Activated CD4-positive, alpha-beta T cell treated with anti-CD3 and anti-CD28 coated beads for 4 hours (primary cell): ENCODE measurements at regions not wholly inside any gene's neighbourhood (a gene's known extent, or its start where the extent isn't known, plus 50 kb on each side); places are given as distances from the start of the nearest gene placed in this dataset.
"Not testable (repeated sequence)": the region's sequence is repeated elsewhere in the genome, so short reads cannot be mapped to it uniquely, and the experiment has no call there.

Experiments used
- DNase-seq, 2 donors: peaks; one replicate each; pipeline ENCODE4 v3.0.0-alpha.2; 2020

DNA sequence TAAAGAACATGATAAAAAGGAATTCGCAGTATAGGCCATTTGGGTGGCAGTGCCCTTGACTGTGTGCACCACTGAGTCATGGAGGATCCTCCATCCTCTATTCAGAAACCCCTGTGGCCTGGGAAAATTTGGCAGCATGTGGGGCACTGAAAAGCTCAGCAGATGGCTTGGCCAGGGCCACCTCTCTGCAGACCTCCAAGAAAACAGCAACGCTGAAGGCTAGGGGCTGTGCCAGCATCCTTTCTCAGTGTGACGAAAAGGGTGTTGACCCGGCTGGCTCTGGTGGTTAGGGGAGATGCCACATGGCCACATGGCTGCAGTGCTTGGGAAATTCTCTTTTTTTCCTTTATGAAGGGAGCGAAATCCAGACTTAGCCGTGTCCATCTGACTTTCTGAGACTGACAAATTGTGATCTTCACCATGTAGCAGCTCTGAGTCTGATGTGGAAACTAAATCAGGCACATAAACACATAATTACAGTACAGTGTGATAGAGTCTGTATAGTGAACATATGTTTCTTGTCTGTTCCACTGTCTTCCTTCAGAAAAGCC is 178.0 kb downstream of the KCTD12 start:
- no peak for DNase-seq

DNA sequence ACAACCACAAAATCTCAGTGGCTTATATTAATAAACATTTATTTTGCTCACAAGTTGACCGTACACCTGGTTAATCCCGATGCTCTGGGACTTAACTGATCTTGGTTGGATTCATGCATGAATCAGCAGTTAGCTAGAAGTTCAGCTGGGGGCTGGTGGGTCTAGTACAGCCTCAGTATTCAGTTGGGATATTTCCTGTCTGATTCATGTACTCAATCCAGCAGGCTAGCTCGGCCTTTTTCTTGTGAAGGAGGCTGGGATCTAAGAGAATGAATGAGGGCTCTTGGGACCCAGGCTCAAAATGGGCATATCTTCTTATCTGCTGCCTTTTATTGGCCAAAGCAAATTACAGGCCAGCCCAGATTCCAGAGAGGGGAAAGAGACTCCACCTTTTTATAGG is 178.8 kb downstream of the KCTD12 start:
- no peak for DNase-seq

DNA sequence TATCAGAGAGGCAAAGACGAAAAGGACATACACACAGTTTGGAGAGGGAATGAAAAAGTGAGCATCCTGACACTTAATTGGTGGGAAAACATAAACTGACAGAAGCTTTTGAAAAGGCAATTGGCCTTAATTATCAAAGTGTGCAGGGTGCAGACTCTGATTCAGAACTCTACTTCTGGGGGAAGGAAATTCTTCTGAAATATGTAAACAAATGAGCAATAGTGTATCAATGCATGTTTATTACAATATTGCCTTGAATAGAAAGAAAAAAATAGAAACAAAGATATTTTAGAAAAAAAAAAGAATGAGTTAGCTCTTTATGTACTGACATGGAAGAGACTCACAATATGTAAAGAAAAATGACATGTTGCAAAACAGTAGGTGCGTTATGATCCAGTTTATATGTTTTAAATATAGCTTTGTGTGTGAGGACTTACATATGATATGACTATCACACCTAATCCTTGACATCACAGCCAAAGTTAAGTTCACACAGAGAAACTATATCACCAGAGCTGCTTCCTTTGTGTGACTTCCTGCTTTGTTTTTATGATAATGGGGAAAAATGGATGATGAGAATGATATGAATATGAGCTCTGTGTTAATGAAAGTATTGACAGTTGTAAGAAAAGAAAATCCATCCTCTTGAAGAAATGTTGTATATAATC is 182.4 kb downstream of the KCTD12 start:
- no peak for DNase-seq

DNA sequence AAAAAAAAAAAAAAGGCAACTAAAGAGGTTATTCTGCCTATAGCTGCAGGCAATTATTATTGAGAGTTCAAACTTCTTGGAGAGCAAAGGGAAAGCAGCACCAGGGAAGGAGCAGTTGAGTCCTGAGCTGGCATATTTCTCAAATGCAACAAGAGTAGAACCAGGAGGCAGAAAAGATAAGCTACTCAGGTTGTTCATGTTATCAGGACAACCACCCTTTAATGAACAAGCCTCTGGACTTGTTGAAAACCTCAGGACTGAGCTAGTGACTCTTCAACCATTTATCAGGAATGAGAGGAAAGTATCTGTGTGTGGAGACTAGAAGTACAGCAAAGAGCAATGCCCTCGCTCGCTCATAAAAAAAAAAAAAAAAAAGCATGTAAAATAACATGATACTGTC is 183.0 kb downstream of the KCTD12 start:
- DNase-seq = no peak

DNA sequence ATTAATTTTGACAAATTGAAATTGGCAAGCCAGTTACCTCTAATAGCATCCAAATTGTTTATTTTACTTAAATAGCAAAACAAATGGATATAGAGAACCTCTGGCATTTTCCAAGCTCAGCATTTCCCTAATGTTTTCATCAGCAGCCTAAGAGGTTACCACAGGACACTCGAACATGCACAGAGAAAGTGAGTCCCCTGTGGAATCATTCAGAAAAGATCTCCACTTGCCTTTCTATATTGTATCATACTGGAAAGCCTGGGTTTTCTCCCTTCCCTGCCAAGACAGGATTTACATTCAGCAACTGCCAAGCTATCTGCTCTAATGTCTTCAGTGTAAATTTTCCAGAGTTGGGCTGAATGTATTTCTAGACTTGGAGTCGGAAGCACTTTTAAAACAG is 188.9 kb downstream of the KCTD12 start:
- DNase-seq = no peak

DNA sequence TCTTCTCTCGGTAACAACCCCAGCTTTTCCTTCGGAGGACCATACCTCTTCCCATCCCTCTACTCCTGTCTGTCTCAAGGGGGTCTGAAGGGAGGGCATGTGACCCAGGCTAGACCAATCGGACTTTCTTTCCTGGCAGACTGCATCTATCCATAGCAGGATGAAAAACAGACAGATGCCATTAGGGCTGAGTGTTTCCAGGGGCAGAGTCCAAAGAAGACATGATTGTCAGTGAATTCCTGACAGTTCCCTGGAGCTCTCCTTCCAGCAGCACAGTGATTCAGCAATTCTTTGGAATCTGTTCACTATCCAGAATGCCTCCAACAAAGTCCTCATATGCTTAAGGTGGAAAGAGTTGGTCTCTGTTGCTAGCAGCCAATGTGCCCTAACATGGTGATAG is 189.8 kb downstream of the KCTD12 start:
- no peak for DNase-seq

DNA sequence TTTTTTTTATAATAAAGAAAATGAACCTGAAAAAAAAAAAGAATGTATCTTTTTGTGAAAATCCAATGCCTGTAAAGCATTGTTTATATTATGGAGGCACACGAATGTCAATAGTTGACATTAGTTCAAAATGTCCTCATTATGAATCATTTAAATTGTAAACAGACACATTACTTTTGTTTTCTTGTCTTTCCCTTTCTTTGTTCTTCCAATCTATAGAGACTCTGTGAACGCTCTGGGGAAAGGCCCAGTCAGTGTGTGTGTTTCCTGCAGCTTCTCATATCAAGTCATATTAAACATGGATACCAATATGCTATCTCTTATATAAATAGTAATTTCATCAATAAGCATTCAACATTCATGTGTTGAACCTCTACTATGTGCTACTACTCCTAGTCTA is 193.1 kb downstream of the KCTD12 start:
- DNase-seq = no peak

DNA sequence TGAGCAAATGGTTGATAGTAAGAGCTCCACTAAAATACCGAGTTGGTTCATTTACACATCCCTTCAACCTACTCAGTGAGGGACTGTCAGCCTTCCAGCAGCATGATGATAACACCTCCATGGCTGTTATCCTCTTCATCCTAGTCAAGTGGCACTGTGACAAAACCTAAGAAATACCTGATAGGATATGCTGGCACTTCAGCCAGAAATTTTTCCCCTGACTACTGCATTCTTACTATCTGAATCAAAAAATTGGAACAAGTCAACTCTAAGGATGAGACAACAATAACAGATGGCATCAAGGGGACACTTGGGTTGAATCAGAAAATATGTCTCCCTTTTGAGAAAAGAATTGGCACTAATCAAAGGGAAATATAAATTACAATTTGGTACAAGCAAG is 193.9 kb downstream of the KCTD12 start:
- DNase-seq = no peak

DNA sequence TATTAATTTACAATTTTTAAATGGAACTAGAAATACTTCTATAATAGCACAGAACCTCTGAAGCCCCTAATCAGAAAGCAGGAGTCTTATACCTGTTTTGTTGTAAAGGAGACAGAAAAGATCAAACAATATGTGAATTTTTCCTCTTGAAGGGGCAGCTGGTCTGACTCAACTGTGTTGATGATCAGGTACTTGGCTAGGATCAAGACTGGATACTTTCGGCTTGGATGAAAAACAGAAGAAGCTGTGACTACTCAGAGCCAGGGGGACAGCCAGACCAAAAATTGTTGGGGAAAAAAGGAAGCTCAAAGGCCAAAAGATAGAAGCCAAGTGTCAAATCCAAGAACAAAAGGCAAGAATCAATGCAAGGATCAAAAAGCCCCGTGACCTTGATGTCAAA is 195.6 kb downstream of the KCTD12 start:
- no peak for DNase-seq

DNA sequence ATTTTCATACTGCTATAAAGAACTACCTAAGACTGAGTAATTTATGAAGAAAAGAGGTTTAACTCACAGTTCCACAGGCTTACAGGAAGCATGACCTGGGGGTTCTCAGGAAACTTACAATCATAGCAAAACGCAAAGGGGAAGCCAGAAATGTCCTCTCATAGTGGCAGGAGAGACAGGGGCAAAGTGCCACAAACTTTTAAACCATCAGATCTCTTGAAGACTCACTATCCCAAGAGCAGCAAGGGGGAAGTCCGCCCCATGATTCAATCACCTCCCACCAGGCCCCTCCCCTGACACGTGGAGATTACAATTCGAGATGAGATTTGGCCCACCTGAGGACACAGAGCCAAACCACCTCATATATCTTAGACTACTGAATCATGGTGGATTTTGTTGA is 198.7 kb downstream of the KCTD12 start:
- no peak for DNase-seq

DNA sequence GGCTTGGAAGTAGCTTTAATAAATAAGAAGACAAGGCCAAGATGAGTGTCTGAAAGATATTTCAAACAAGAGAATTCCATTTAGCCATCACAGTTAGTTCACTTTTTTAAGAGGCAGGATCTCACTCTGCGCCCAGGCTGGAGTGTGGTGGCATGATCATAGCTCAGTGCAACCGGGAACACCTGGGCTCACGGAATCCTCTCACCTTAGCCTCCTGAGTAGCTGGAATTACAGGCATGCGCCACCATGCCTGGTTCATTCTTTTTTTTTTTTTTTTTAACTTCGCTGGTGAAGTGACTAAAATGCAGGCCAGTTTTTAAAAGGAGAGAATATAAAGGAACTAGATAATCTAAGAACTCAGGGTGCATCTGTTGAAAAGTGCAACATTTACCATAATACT is 200.3 kb downstream of the KCTD12 start:
- no peak for DNase-seq

DNA sequence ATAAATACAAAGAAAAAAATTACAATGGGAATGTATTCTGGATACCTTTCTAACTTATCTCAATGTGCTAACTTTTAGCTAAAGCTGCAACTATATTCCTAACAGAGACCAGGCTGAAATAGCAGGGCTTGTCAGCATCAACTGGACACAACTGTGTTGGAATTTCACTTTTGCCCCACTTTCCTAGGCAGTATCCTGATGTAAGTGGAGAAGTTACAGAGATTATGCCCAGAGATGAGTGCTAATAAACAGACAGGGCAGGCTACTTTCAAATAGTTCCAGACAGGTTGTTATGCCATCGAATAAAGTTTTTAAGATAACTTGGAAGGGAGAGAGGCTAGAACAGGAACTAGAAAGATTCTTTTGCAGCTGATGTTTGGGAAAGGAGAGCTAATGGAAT is 201.9 kb downstream of the KCTD12 start:
- DNase-seq = no peak

DNA sequence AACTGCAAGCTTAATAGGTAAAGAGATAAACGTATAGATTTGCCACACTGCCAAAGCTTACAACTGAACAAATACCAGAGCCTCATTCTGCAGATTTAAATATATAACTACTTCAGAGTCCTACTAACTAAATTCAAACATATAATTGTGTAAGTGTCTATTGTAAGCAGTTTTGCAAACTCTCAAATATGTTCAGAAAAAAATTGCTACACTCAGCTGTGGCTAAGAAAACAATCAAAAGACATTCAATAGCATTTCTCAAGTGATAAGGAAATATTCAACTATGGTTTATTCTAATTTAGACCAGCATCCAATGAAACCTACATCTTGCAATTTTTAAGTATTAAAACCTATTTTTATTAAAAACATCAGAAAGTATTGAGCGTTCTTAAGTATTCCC is 202.4 kb downstream of the KCTD12 start:
- DNase-seq = no peak

DNA sequence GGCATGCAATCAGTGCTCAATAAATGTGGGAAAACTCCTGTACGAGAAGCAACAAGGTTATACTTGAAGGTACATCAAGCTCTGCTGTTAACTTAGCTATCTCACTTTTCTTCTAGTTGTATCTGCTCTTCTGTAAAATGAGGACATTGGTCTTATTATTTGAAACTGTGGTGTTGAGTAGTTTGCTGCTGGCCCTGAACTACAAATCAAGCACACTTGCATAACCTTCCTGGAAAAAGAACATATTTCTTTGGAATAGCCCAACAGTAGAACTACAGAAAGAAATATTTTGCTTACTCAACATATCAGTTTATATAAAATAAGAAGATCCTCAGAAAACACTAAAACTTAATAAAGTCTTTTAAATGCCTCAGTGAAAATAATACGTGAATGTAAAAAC is 203.0 kb downstream of the KCTD12 start:
- DNase-seq = no peak

DNA sequence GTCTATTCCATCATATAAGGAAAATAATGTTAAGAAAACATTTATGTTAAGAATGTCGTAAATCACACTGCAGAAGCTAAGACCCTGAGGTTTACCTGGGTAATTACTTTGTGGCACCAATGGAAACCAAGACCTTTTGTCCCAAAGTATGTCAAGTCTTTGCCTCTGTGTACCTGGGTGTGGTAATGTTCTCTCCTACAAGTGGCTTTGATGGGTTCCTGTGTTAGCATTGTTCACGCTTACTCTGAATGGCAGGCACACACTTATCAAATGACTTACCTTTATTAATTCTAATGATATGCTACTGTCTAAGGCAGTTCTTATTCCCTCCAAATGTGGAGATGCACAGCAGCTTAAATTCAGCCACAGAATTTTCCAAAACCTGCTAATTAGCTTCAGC is 206.1 kb downstream of the KCTD12 start:
- DNase-seq = no peak

DNA sequence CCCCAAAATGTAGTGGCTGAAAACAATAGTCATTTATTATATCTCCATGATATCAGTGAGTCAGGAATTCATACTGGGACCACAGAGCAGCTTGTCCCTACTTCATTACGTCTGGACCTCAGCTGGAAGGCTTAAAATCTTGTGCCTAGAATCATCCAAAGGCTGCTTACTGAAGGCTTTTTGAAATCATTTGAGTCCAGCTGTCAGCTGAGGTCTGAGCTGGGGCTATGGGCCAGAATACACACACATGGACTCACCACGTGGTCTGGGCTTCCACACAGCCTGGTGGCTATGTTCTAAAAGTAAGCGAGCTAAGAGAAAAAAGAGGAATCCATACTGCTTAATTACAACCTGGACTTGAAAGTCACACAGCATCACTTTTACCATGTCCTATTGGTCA is 209.2 kb downstream of the KCTD12 start:
- no peak for DNase-seq

DNA sequence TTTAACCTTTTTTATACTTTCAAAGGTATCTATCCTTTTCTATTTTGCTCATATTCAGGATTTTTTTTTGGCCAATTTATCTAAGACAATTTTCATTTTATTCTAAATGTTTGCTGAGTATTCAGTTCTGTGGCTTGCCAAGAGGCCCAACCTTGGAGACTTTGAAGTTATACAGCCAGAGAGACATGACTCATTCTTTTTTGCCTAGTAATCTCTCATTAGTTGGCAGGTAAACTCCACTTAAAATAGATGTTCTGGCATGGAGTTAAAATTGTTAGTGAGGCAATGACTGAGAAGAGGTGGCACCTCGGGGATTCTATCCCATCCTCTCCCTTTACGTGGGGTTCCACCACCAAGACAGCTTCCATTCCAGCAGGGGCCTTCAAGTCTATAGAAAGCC is 213.8 kb downstream of the KCTD12 start:
- DNase-seq = no peak

DNA sequence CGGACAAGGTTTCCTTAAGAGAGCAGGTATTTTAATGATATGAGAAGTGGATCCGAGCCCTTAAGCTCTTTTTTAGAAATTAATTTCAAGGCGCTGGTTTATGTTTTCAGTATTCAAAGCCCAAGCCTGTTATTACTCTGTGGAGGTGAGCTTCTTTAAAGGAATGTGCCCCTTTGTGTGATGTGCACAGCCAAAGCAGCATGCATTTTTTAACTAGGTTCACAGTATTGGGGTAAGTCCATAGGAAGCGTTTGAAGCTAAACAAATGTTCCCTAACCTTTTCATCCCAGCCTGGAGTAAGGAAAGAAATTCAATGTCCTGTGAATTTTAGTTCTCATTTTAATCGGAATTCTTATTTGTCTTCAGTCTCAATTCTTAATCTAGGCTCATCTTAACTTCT is 217.5 kb downstream of the KCTD12 start:
- no peak for DNase-seq

DNA sequence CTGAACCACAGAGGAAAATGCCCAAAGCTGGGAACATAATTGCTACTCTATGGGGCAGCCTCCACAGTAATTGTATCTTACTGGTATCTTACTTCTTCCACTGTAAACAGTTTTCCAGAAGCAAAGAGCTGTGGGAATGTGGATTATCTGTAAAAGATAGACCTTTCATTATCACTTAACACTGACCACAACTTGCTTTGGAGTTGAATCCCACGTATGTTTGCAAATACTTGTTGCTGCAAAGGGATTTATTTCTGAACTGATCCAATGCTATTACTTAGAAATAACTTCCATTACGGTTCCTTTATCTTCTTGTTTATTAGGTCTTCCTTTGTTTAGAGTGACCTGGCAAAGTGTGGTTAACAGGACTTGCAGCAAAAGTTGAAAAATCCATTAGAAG is 218.1 kb downstream of the KCTD12 start:
- no peak for DNase-seq

DNA sequence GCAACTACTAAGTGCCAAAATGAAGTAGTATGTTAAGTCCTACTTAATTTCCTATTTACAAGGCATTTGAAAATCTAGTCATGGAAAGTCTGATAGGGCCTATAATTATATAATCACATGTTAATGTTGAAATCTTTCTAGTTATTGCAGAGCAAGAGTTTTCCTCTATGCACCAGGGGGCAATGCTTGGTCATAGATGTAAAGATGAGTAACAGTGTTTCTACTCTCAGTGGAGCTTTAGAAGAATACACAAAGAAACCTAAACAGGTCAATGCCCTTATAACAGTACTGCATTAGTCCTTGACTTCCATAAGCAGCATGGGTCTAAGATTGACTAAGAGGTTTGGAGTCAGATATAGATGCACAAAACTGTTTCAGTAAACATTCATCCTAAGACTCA is 218.7 kb downstream of the KCTD12 start:
- peak in 1 of 2 donors; percentile 2 for DNase-seq

DNA sequence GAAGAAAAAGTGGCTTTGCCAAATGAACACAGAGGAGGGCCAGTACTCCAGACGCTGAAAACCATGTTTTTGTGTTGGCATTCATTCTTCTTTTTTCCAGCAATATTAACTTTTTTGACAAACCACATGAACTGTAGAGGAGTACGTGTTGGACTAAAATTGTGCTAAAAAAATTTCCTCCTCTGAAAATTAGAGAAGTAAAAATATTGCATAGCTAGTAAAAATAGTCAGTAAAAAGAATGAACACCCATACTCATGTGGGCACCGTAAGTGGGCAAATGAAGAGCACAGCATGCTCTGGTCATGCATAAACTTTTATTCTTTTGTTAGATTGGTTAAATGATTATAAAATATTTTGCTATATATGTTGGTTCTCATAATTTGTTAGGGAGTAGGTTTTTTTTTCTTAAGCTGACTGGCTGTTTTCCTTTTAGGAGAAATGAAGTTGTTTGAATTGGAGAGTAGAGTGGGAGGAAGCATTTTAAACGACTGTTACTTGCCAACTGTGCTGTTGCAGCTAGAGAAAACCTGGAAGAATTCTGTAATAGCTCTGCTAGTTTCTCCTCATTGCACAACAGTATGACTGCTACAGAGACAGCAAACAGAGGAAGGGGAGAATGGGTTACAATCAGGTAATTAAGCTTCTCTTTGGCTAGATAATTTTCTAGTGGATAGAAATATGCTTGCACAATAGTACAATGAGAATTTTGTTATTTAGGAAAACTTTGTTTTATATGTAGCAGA is 222.4 kb downstream of the KCTD12 start:
- no peak for DNase-seq

DNA sequence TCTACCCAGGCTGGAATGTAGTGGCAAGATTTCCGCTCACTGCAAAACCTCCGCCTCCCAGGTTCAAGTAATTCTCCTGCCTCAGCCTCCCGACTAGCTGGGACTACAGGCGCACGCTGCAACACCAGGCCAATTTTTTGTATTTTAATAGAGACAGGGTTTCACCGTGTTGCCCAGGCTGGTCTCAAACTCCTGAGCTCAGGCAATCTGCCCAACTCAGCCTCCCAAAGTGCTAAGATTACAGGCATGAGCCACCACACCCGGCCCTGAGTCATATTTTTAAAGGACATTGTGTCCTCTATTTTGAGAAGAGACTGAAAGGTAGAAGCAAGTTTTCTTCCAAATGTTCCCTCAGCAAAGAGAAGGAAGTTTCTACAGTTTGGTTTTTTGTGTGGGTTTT is 227.1 kb downstream of the KCTD12 start:
- not testable (repeated sequence) for DNase-seq

DNA sequence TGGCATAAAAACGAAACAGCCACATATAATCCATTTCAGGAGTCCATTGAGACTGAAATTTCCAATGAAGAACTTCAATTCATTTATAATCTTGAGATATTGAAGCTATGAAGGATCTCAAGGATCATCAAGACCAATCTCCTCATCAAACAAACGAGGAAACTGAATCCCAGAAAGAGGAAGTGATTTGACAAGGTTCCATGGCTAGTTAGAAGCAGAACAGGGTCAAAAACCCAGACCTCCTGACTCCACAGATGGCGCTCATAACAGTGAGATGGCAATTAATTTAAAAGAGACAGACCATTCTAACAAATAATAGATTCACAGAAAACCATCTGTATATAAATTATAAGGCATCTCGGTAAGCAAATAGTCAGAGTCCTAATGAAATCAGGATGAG is 229.7 kb downstream of the KCTD12 start:
- DNase-seq = no peak

DNA sequence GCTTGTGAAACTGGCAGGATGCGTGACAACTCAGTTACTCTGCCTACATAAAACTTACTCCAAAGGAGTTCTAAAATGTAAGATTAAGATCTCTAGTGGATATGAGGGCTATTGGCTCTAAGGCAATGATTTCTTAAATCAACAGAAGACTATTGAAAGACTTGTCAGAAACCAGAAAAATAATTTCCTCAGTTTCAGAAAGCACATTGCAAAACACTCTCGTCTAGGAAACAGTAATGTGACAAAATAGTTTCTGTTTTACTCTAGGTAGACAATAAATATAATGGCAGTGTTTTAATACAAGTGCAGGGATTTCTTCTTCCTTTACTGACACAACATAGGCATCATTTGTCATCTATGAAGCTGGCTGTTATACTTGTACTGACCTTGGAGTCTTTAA is 230.1 kb downstream of the KCTD12 start:
- DNase-seq = no peak

DNA sequence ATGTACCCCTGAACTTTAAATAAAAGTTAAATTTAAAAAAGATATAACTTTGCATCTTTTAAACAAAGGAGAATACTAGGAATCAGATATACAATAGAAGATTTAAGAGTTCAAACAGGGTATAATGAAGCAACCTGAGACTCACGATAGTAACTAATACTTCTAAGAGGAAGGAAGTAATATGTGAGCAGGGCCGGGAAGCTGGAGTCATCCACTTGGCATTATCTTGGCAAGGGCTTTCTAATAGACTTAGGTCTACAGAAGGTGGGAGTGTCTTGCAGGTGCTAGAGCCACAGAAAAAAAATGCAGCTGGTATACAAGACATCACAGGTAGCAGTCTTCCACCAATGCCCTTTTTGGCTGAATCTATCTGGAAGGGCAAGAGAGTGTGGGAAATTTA is 231.9 kb downstream of the KCTD12 start:
- no peak for DNase-seq
